ENCODE measurements at regions not wholly inside any gene's neighbourhood (a gene's known extent, or its start where the extent isn't known, plus 50 kb on each side); places are given as distances from the start of the nearest gene placed in this dataset.

DNA sequence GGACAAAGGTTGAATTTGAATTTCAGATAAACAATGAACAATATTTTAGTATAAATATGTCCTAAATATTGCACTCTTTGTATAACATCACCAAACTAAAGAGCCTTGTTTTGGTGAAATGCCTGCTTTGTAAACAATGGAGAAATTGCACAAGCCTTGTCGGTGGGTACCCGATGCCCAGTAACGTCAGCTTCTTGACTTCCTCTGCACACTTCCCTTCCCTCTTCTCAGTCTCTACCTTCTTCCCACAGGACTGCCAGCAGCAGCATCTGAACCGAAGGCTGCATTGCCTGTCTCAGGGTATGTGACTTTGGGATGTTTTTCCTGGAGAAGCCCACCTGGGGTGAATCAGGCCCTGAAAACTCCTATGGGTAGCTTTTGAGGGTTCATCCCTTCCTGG lies 113.9 kb downstream of the UTP18 start:
- no TSS peak for BruUV-seq (replicated peaks)
- H3K4me3 ChIP-seq, result no peak overlapping the region
- H3K4me2 ChIP-seq (ENCODE audit: control insufficient read depth, insufficient read depth), result no peak overlapping the region
- no peaks in the 10 kb centered on the region for H3K36me3 ChIP-seq (ENCODE audit: control insufficient read depth in 2 of 2, insufficient read depth in 2 of 2, low read length in 1 of 2)
- H3K4me1 ChIP-seq (ENCODE audit: control insufficient read depth, insufficient read depth, low read length), result peaks cover 3% of the 10 kb centered on the region; the same call in 1 of the 2 replicates
- FAIRE-seq (no peak), ATAC-seq (no peak), DNase-seq (ENCODE audit: low read depth, low spot score) (no peak)
- peaks cover 3% of the 10 kb centered on the region; the same call in 2 of the 3 replicates for H3K9me3 ChIP-seq (replicated peaks; ENCODE audit: control insufficient read depth, insufficient read depth, low read length)
- WGBS (ENCODE audit: insufficient coverage, insufficient replicate concordance, low lambda C conversion rate, missing lambda C conversion rate), result 6% methylated on average over 4 of the region's 4 CpGs
- POLR2A ChIA-PET, result no interaction called here
- H3K9ac ChIP-seq (ENCODE audit: control insufficient read depth, insufficient read depth, low read length), result no peak overlapping the region
- TF ChIP-seq, protein P1, sequence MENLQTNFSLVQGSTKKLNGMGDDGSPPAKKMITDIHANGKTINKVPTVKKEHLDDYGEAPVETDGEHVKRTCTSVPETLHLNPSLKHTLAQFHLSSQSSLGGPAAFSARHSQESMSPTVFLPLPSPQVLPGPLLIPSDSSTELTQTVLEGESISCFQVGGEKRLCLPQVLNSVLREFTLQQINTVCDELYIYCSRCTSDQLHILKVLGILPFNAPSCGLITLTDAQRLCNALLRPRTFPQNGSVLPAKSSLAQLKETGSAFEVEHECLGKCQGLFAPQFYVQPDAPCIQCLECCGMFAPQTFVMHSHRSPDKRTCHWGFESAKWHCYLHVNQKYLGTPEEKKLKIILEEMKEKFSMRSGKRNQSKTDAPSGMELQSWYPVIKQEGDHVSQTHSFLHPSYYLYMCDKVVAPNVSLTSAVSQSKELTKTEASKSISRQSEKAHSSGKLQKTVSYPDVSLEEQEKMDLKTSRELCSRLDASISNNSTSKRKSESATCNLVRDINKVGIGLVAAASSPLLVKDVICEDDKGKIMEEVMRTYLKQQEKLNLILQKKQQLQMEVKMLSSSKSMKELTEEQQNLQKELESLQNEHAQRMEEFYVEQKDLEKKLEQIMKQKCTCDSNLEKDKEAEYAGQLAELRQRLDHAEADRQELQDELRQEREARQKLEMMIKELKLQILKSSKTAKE (IDR thresholded peaks at IDR 0.05; ENCODE audit: low read depth, poor library complexity, severe bottlenecking), result no peak
- TF ChIP-seq BCL11A (IDR thresholded peaks at IDR 0.05; ENCODE audit: low read depth, low read length) (no peak), CBFB (IDR thresholded peaks at IDR 0.05; ENCODE audit: low read depth) (no peak), PAX8 (IDR thresholded peaks at IDR 0.05) (no peak), POLR2A (IDR thresholded peaks at IDR 0.05; ENCODE audit: low read depth, low read length) (no peak), FOXM1 (IDR thresholded peaks at IDR 0.05; ENCODE audit: low read depth, low read length) (no peak)
- no peaks in the 10 kb centered on the region for H3K79me2 ChIP-seq (ENCODE audit: control insufficient read depth, insufficient read depth, low read length)
- in situ Hi-C loops (cut with MboI), result no loop called here
- CTCF ChIA-PET, result no interaction called here
- H3K27ac ChIP-seq (ENCODE audit: control insufficient read depth, insufficient read depth), result no peak overlapping the region
- H2AFZ ChIP-seq (ENCODE audit: control insufficient read depth, low read depth, low read length), result no peak overlapping the region
- SMC1A ChIA-PET (ENCODE audit: uncharacterized antibody, unreplicated experiment), result no interaction called here
- intact Hi-C loops (cut with micrococcal nuclease; ENCODE audit: unreplicated experiment), result no loop called here
- RAD21 ChIA-PET (ENCODE audit: unreplicated experiment), result interaction anchor here (0.7 kb wide), 1 partner anchor 56 kb away, joined by 3 read pairs; no protein-coding TSS in a partner anchor
- no peaks in the 10 kb centered on the region for H3K27me3 ChIP-seq (replicated peaks in 1 of 2; ENCODE audit: control insufficient read depth in 2 of 2, insufficient read depth in 2 of 2, low read length in 1 of 2)
- H4K20me1 ChIP-seq (ENCODE audit: control insufficient read depth, insufficient read depth), result no peaks in the 10 kb centered on the region

DNA sequence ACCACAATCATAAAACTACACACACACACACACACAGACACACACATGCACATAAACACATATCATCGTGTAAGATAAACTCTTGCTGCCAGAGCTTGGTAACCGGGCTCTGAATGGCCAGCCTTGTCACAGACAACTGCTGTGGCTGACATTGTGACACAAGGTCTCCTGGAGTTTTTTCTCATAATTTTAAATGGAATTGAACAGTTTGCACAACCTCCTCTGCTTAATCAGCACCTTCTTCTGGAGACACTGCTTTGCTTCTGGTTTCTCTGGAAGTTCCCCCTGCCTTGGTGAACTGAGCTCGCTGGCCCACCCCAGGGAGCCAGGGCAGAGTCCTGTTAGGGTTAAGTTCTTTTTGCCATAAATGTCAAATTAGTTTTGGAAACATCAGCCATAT lies 115.4 kb downstream of the UTP18 start:
- ChIA-PET CTCF (no interaction called here), POLR2A (no interaction called here), RAD21 (ENCODE audit: unreplicated experiment) (no interaction called here), SMC1A (ENCODE audit: uncharacterized antibody, unreplicated experiment) (no interaction called here)
- DNase-seq (ENCODE audit: low read depth, low spot score), result no peak
- Histone ChIP-seq H3K4me3 (no peak overlapping the region), H3K36me3 (ENCODE audit: control insufficient read depth in 2 of 2, insufficient read depth in 2 of 2, low read length in 1 of 2) (no peaks in the 10 kb centered on the region), H3K9ac (ENCODE audit: control insufficient read depth, insufficient read depth, low read length) (no peak overlapping the region), H3K79me2 (ENCODE audit: control insufficient read depth, insufficient read depth, low read length) (no peaks in the 10 kb centered on the region), H3K4me2 (ENCODE audit: control insufficient read depth, insufficient read depth) (no peak overlapping the region), H4K20me1 (ENCODE audit: control insufficient read depth, insufficient read depth) (no peaks in the 10 kb centered on the region), H3K9me3 (replicated peaks; ENCODE audit: control insufficient read depth, insufficient read depth, low read length) (peaks cover 3% of the 10 kb centered on the region; the same call in 2 of the 3 replicates), H2AFZ (ENCODE audit: control insufficient read depth, low read depth, low read length) (no peak overlapping the region), H3K27me3 (replicated peaks in 1 of 2; ENCODE audit: control insufficient read depth in 2 of 2, insufficient read depth in 2 of 2, low read length in 1 of 2) (no peaks in the 10 kb centered on the region), H3K27ac (ENCODE audit: control insufficient read depth, insufficient read depth) (no peak overlapping the region), H3K4me1 (ENCODE audit: control insufficient read depth, insufficient read depth, low read length) (peaks cover 3% of the 10 kb centered on the region; the same call in 1 of the 2 replicates)
- ATAC-seq, result no peak
- WGBS (ENCODE audit: insufficient coverage, insufficient replicate concordance, low lambda C conversion rate, missing lambda C conversion rate), result 10% methylated on average over 3 of the region's 3 CpGs
- intact Hi-C loops (cut with micrococcal nuclease; ENCODE audit: unreplicated experiment) (no loop called here), in situ Hi-C loops (cut with MboI) (no loop called here)
- TF ChIP-seq, protein P2, sequence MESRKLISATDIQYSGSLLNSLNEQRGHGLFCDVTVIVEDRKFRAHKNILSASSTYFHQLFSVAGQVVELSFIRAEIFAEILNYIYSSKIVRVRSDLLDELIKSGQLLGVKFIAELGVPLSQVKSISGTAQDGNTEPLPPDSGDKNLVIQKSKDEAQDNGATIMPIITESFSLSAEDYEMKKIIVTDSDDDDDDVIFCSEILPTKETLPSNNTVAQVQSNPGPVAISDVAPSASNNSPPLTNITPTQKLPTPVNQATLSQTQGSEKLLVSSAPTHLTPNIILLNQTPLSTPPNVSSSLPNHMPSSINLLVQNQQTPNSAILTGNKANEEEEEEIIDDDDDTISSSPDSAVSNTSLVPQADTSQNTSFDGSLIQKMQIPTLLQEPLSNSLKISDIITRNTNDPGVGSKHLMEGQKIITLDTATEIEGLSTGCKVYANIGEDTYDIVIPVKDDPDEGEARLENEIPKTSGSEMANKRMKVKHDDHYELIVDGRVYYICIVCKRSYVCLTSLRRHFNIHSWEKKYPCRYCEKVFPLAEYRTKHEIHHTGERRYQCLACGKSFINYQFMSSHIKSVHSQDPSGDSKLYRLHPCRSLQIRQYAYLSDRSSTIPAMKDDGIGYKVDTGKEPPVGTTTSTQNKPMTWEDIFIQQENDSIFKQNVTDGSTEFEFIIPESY (IDR thresholded peaks at IDR 0.05), result no peak
- TF ChIP-seq IKZF2 (IDR thresholded peaks at IDR 0.05) (no peak), CEBPB (IDR thresholded peaks at IDR 0.05; ENCODE audit: borderline replicate concordance in 1 of 2, low read depth in 2 of 2, low read length in 2 of 2) (no peak), KAT2A (conservative IDR thresholded peaks at IDR 0.05; ENCODE audit: control insufficient read depth, low read depth, low read length) (no peak), BACH1 (IDR thresholded peaks at IDR 0.05; ENCODE audit: borderline replicate concordance) (no peak), CHD4 (IDR thresholded peaks at IDR 0.05) (no peak), WRNIP1 (IDR thresholded peaks at IDR 0.05; ENCODE audit: borderline replicate concordance, low read depth, low read length) (no peak), TCF12 (IDR thresholded peaks at IDR 0.05; ENCODE audit: low read depth, low read length) (no peak), IRF4 (IDR thresholded peaks at IDR 0.05; ENCODE audit: low read depth, low read length) (no peak)
- FAIRE-seq, result no peak
- no TSS peak for BruUV-seq (replicated peaks)

Measured in GM12878 (cell line).